ENCODE measurements at regions not wholly inside any gene's neighbourhood (a gene's known extent, or its start where the extent isn't known, plus 50 kb on each side); places are given as distances from the start of the nearest gene placed in this dataset.

GRCh38 chr11:20248121-20248772 lies 88.0 kb upstream of the DBX1 start:
- Mint-ChIP-seq H3K9me3 (peaks cover 0 to 1% (median 0%) of the 10 kb centered on the region in 9 donors), H3K4me3 (no peak overlapping the region), H3K36me3 (no peaks in the 10 kb centered on the region), H3K4me1 (no peaks in the 10 kb centered on the region), H3K27me3 (peaks cover 3 to 16% (median 9%) of the 10 kb centered on the region in 5 donors), H3K27ac (no peak overlapping the region)
- ATAC-seq = no peak
- DNase-seq = no peak
- POLR2A ChIA-PET = no interaction called here

- no peaks in the 10 kb centered on the region for H3K36me3 Mint-ChIP-seq
- ATAC-seq = no peak
- H3K27ac Mint-ChIP-seq = no peak overlapping the region
- no peak for DNase-seq
- POLR2A ChIA-PET = no interaction called here
- peaks cover 3 to 16% (median 10%) of the 10 kb centered on the region in 5 donors for H3K27me3 Mint-ChIP-seq
- H3K4me1 Mint-ChIP-seq = no peaks in the 10 kb centered on the region
- peaks cover 0 to 6% (median 0%) of the 10 kb centered on the region in 9 donors for H3K9me3 Mint-ChIP-seq
- no peak overlapping the region for H3K4me3 Mint-ChIP-seq
Measured at GRCh38 chr11:20247591-20248007, 87.3 kb upstream of the DBX1 start.

GRCh38 chr11:20243974-20244373 lies 83.7 kb upstream of the DBX1 start:
- H3K4me3 Mint-ChIP-seq = no peak overlapping the region
- no peak for DNase-seq
- H3K4me1 Mint-ChIP-seq = no peaks in the 10 kb centered on the region
- H3K36me3 Mint-ChIP-seq = peaks cover 2 to 8% (median 4%) of the 10 kb centered on the region in 3 donors
- no peak overlapping the region for H3K27ac Mint-ChIP-seq
- ATAC-seq = no peak
- POLR2A ChIA-PET = no interaction called here
- peaks cover 0 to 16% (median 8%) of the 10 kb centered on the region in 9 donors for H3K9me3 Mint-ChIP-seq
- peaks cover 7 to 19% (median 13%) of the 10 kb centered on the region in 5 donors for H3K27me3 Mint-ChIP-seq

GRCh38 chr11:20238712-20239111 lies 78.4 kb upstream of the DBX1 start:
- Mint-ChIP-seq H3K9me3 (peaks cover 7 to 51% (median 30%) of the 10 kb centered on the region in 9 donors), H3K27ac (no peak overlapping the region), H3K4me3 (no peak overlapping the region), H3K4me1 (no peaks in the 10 kb centered on the region), H3K27me3 (peaks cover 2 to 27% (median 15%) of the 10 kb centered on the region in 5 donors), H3K36me3 (peaks cover 2 to 34% (median 7%) of the 10 kb centered on the region in 3 donors)
- POLR2A ChIA-PET = no interaction called here
- no peak for DNase-seq
- no peak for ATAC-seq

GRCh38 chr11:20235164-20235563 lies 74.9 kb upstream of the DBX1 start:
- peaks cover 5 to 21% (median 8%) of the 10 kb centered on the region in 5 donors for H3K27me3 Mint-ChIP-seq
- no peak overlapping the region for H3K4me3 Mint-ChIP-seq
- ATAC-seq = no peak
- no peak overlapping the region for H3K27ac Mint-ChIP-seq
- H3K4me1 Mint-ChIP-seq = no peaks in the 10 kb centered on the region
- POLR2A ChIA-PET = no interaction called here
- peaks cover 10 to 55% (median 35%) of the 10 kb centered on the region in 9 donors for H3K9me3 Mint-ChIP-seq
- peaks cover 0 to 30% (median 5%) of the 10 kb centered on the region in 3 donors for H3K36me3 Mint-ChIP-seq
- no peak for DNase-seq

GRCh38 chr11:20227631-20228030 lies 67.4 kb upstream of the DBX1 start:
- Mint-ChIP-seq H3K27ac (no peak overlapping the region), H3K4me1 (no peaks in the 10 kb centered on the region), H3K9me3 (peaks cover 9 to 49% (median 22%) of the 10 kb centered on the region in 9 donors), H3K4me3 (no peak overlapping the region), H3K27me3 (peaks cover 10 to 41% (median 14%) of the 10 kb centered on the region in 5 donors), H3K36me3 (peaks cover 3 to 14% (median 4%) of the 10 kb centered on the region in 3 donors)
- ATAC-seq (no peak), DNase-seq (no peak)
- POLR2A ChIA-PET = no interaction called here

- no peak for ATAC-seq
- H3K36me3 Mint-ChIP-seq = peaks cover 3 to 14% (median 4%) of the 10 kb centered on the region in 3 donors
- no peaks in the 10 kb centered on the region for H3K4me1 Mint-ChIP-seq
- H3K27ac Mint-ChIP-seq = no peak overlapping the region
- no peak overlapping the region for H3K4me3 Mint-ChIP-seq
- POLR2A ChIA-PET = no interaction called here
- no peak for DNase-seq
- peaks cover 8 to 49% (median 22%) of the 10 kb centered on the region in 9 donors for H3K9me3 Mint-ChIP-seq
- peaks cover 10 to 42% (median 13%) of the 10 kb centered on the region in 5 donors for H3K27me3 Mint-ChIP-seq
Measured at GRCh38 chr11:20226933-20227332, 66.7 kb upstream of the DBX1 start.

GRCh38 chr11:20221566-20221965 lies 61.3 kb upstream of the DBX1 start:
- Mint-ChIP-seq H3K27ac (no peak overlapping the region), H3K27me3 (peaks cover 12 to 42% (median 21%) of the 10 kb centered on the region in 5 donors), H3K36me3 (no peaks in the 10 kb centered on the region), H3K4me1 (no peaks in the 10 kb centered on the region), H3K9me3 (no peaks in the 10 kb centered on the region), H3K4me3 (no peak overlapping the region)
- POLR2A ChIA-PET = no interaction called here
- DNase-seq (no peak), ATAC-seq (no peak)

GRCh38 chr11:20213790-20214189 lies 53.5 kb upstream of the DBX1 start:
- H3K9me3 Mint-ChIP-seq = no peaks in the 10 kb centered on the region
- no peaks in the 10 kb centered on the region for H3K4me1 Mint-ChIP-seq
- ATAC-seq (no peak), DNase-seq (no peak)
- POLR2A ChIA-PET = no interaction called here
- no peak overlapping the region for H3K27ac Mint-ChIP-seq
- no peak overlapping the region for H3K4me3 Mint-ChIP-seq
- H3K27me3 Mint-ChIP-seq = peaks cover 14 to 25% (median 17%) of the 10 kb centered on the region in 5 donors
- H3K36me3 Mint-ChIP-seq = no peaks in the 10 kb centered on the region

GRCh38 chr11:20211691-20212090 lies 51.4 kb upstream of the DBX1 start:
- ATAC-seq (no peak), DNase-seq (no peak)
- Mint-ChIP-seq H3K27ac (no peak overlapping the region), H3K36me3 (no peaks in the 10 kb centered on the region), H3K4me3 (no peak overlapping the region), H3K27me3 (peaks cover 26 to 46% (median 35%) of the 10 kb centered on the region in 5 donors), H3K4me1 (peaks cover 1 to 7% (median 4%) of the 10 kb centered on the region in 4 donors), H3K9me3 (peaks cover 0 to 3% (median 0%) of the 10 kb centered on the region in 9 donors)
- POLR2A ChIA-PET = no interaction called here
